ENCODE measurements at regions not wholly inside any gene's neighbourhood (a gene's known extent, or its start where the extent isn't known, plus 50 kb on each side); places are given as distances from the start of the nearest gene placed in this dataset.
"Not testable (repeated sequence)": the region's sequence is repeated elsewhere in the genome, so short reads cannot be mapped to it uniquely, and the experiment has no call there.

GRCh38 chr3:84666468-84666867 lies 292.3 kb upstream of the CADM2 start:
- Histone ChIP-seq H3K4me3 (no peak overlapping the region), H3K36me3 (no peaks in the 10 kb centered on the region), H3K9me3 (no peaks in the 10 kb centered on the region), H3K4me1 (no peaks in the 10 kb centered on the region), H3K27me3 (ENCODE audit: low read depth) (no peaks in the 10 kb centered on the region), H3K27ac (no peak overlapping the region)
- intact Hi-C loops (cut with DNase I): no loop called here
- no peak for TF ChIP-seq CTCF (IDR thresholded peaks at IDR 0.05)
- no peak for DNase-seq
- no peak for ATAC-seq

- no peak for ATAC-seq
- intact Hi-C loops (cut with DNase I): no loop called here
Measured at GRCh38 chr3:84679211-84679610, 279.6 kb upstream of the CADM2 start.

GRCh38 chr3:84680700-84681099 lies 278.1 kb upstream of the CADM2 start:
- Histone ChIP-seq H3K27ac (no peak overlapping the region), H3K4me1 (no peaks in the 10 kb centered on the region), H3K4me3 (no peak overlapping the region), H3K27me3 (ENCODE audit: low read depth) (no peaks in the 10 kb centered on the region), H3K9me3 (no peaks in the 10 kb centered on the region), H3K36me3 (no peaks in the 10 kb centered on the region)
- no peak for TF ChIP-seq CTCF (IDR thresholded peaks at IDR 0.05)
- DNase-seq: no peak
- intact Hi-C loops (cut with DNase I): no loop called here
- no peak for ATAC-seq

More at GRCh38 chr3:84679211-84679610, 279.6 kb upstream of the CADM2 start:
- Histone ChIP-seq H3K36me3 (no peaks in the 10 kb centered on the region), H3K4me1 (no peaks in the 10 kb centered on the region), H3K27me3 (ENCODE audit: low read depth) (no peaks in the 10 kb centered on the region), H3K9me3 (no peaks in the 10 kb centered on the region), H3K4me3 (no peak overlapping the region), H3K27ac (no peak overlapping the region)
- TF ChIP-seq CTCF (IDR thresholded peaks at IDR 0.05): no peak
- no peak for DNase-seq

GRCh38 chr3:84683493-84683892 lies 275.3 kb upstream of the CADM2 start:
- no peak for DNase-seq
- Histone ChIP-seq H3K4me3 (no peak overlapping the region), H3K27me3 (ENCODE audit: low read depth) (no peaks in the 10 kb centered on the region), H3K9me3 (no peaks in the 10 kb centered on the region), H3K36me3 (no peaks in the 10 kb centered on the region), H3K27ac (no peak overlapping the region), H3K4me1 (no peaks in the 10 kb centered on the region)
- intact Hi-C loops (cut with DNase I): no loop called here
- no peak for TF ChIP-seq CTCF (IDR thresholded peaks at IDR 0.05)
- no peak for ATAC-seq

GRCh38 chr3:84685467-84685866 lies 273.3 kb upstream of the CADM2 start:
- intact Hi-C loops (cut with DNase I): no loop called here
- no peak for TF ChIP-seq CTCF (IDR thresholded peaks at IDR 0.05)
- no peak for ATAC-seq

GRCh38 chr3:84692261-84692660 lies 266.5 kb upstream of the CADM2 start:
- DNase-seq: peak; percentile 24
- no peaks in the 10 kb centered on the region for H3K9me3 ChIP-seq
- H3K4me1 ChIP-seq: no peaks in the 10 kb centered on the region
- no peak overlapping the region for H3K27ac ChIP-seq
- ATAC-seq: peak in 1 of 2 donors; percentile 58
- intact Hi-C loops (cut with DNase I): no loop called here
- H3K27me3 ChIP-seq (ENCODE audit: low read depth): no peaks in the 10 kb centered on the region
- no peak overlapping the region for H3K4me3 ChIP-seq
- H3K36me3 ChIP-seq: no peaks in the 10 kb centered on the region
- no peak for TF ChIP-seq CTCF (IDR thresholded peaks at IDR 0.05)

More at GRCh38 chr3:84685467-84685866, 273.3 kb upstream of the CADM2 start:
- Histone ChIP-seq H3K9me3 (no peaks in the 10 kb centered on the region), H3K27ac (no peak overlapping the region), H3K27me3 (ENCODE audit: low read depth) (no peaks in the 10 kb centered on the region), H3K36me3 (no peaks in the 10 kb centered on the region), H3K4me3 (no peak overlapping the region), H3K4me1 (no peaks in the 10 kb centered on the region)
- DNase-seq: no peak

GRCh38 chr3:84710288-84710687 lies 248.5 kb upstream of the CADM2 start:
- H3K4me3 ChIP-seq; H3K36me3 ChIP-seq; DNase-seq; H3K4me1 ChIP-seq; H3K27ac ChIP-seq; ATAC-seq; H3K9me3 ChIP-seq; intact Hi-C loops (cut with DNase I); H3K27me3 ChIP-seq (ENCODE audit: low read depth): not testable (repeated sequence)
